ENCODE measurements at regions not wholly inside any gene's neighbourhood (a gene's known extent, or its start where the extent isn't known, plus 50 kb on each side); places are given as distances from the start of the nearest gene placed in this dataset.

- TF ChIP-seq CTCF (IDR thresholded peaks at IDR 0.05; ENCODE audit: low read length) (no peak), EZH2 (optimal IDR thresholded peaks at IDR 0.05; ENCODE audit: low read depth, low read length) (no peak)
Observed at GRCh38 chr7:109552017-109552416, 982.3 kb downstream of the DNAJB9 start.

All from MM.1S (cell line).